ENCODE measurements at regions not wholly inside any gene's neighbourhood (a gene's known extent, or its start where the extent isn't known, plus 50 kb on each side); places are given as distances from the start of the nearest gene placed in this dataset.

- no peak for DNase-seq (ENCODE audit: extremely low read depth in 1 of 11, low read depth in 9 of 11, low spot score in 4 of 11)
Observed at GRCh38 chr2:120423167-120423943, 77.4 kb downstream of the INHBB start.

DNA sequence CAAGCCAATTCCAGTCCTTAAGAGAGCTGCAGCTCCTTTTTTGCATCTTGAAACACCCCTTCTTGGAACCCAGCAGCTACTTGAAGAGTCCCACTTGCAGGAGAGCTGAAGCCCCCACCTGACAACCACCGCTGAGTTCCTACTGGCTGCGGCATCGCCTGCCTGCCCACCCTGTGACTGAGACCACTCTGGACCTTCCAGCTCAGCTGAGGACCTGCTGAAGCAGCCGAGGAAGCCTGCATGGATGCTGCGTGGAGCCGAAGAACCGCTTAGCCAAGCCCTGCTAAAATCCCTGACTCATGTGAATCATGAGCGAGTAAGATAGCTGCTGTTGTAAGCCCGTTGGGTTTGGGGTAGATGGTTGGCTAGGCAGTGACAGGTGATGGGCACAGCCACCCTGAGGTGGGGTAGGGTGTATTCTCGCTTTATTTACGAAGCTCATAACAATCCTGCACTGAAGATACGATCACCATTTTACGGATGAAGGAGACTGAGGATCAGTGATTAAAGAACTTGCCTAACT, 78.4 kb downstream of the INHBB start:
- DNase-seq (ENCODE audit: extremely low read depth in 1 of 11, low read depth in 9 of 11, low spot score in 4 of 11): no peak

- no peak for DNase-seq (ENCODE audit: extremely low read depth in 1 of 11, low read depth in 9 of 11, low spot score in 4 of 11)
Observed at GRCh38 chr2:120425014-120425413, 79.1 kb downstream of the INHBB start.

GRCh38 chr2:120428748-120429147, 82.8 kb downstream of the INHBB start:
- no peak for DNase-seq (ENCODE audit: extremely low read depth in 1 of 11, low read depth in 9 of 11, low spot score in 4 of 11)

DNA sequence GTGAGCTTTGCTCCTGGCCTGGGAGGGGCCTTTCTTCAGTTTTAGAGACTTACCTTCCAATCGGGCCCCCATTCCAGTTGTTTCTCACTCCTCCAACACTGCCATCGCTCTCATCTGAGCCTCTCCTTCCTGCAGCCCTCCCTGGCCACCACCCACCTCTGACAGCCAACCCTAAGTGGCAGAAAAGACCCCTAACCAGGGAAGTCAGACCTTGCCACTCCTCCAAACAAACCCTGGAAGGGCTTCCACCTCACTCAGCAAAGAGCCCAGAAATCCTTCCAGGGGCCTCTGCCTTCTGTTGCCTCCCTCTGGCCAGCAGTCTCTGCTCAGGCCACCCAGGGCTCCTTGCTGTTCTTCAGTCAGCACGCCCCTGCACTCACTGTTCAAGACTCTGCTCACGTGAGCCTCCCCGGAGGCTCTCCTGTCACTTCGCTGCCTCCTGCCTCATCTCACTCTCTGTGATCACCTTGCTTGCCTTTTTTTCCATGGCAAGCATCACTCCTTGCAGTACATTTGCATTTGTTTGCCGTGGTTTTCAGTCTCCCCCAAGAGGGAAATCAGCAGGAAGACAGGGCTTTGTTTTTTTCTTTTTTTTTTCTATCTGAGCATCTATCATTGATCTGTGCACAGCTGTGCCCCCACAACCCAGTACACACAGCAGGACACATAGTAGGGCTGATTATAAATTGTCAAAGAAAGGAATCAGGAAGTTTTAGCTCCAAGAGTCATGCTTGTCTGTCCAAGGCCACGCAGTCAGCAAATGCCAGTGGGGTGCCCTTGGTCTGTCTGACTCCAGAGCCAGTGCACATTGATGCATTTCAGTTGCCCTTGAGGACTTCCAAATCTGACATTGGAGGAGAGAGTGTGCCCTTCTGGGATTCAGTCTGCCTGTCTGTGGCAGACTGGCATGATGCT, 83.9 kb downstream of the INHBB start:
- no peak for DNase-seq (ENCODE audit: extremely low read depth in 1 of 11, low read depth in 9 of 11, low spot score in 4 of 11)

- DNase-seq (ENCODE audit: extremely low read depth in 1 of 11, low read depth in 9 of 11, low spot score in 4 of 11): no peak
Observed at GRCh38 chr2:120430501-120430830, 84.5 kb downstream of the INHBB start.

DNA sequence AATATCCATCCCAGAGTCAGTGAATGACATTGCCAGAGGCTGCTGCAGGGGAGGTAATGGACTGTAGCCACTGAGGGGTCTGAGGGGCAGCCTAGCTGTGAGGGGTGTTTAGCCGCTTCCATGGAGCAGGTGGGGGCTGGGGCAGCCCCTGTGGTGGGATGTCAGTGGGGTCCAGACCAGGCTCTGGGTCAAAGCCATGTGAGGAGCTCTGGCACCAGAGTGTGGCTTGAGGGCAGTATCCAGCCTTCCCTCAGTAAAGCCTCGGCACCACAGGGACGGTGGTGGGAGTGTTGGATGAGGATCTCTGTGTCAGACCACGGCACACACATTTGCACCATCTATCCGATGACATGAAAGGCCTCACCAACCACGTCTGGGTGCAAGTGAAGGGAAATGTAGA, 85.0 kb downstream of the INHBB start:
- DNase-seq (ENCODE audit: extremely low read depth in 1 of 11, low read depth in 9 of 11, low spot score in 4 of 11): no peak

DNA sequence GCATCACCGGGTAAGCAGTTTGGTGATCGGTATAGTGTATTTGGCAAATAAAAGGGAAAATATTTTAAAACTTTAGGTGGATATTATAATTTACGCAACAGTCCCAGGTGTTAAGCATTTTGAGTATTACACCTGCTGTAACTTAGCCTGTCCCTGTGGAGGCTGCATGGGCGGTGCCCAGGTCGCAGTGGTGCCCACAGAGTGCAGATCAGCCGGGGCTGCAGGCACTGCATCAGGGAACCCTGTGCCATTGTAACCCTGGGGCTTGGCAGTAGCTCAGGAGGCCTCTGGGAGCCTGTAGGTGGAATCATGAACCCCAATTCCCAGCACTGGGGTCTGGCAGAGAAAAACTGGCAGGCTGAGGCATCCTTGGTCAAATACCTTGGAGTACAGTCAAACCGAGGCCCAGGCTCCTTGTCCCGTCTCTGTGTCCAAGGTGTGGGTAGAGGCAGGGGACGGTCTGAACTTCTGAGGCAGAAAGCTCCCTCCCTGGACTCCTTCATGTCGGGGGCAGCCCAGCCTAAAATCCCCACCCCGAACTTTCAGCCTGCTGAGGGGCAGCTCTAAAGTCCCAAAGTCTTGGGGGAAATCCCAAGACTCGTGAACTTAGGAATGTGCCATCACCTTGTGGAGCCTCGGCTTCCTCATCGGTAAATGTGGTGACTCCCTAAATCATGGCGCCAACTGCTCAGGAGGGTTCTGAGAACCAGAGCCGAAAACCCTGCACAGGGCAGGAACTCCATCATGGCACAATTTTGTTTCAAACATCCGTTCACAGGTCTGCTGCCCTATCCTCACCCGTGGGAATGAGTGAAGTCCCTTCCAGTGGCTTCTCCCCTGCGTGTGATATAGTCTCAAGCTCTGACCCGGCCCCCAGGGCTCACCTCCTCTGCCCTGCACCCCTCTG, 85.7 kb downstream of the INHBB start:
- no peak for DNase-seq (ENCODE audit: extremely low read depth in 1 of 11, low read depth in 9 of 11, low spot score in 4 of 11)

DNA sequence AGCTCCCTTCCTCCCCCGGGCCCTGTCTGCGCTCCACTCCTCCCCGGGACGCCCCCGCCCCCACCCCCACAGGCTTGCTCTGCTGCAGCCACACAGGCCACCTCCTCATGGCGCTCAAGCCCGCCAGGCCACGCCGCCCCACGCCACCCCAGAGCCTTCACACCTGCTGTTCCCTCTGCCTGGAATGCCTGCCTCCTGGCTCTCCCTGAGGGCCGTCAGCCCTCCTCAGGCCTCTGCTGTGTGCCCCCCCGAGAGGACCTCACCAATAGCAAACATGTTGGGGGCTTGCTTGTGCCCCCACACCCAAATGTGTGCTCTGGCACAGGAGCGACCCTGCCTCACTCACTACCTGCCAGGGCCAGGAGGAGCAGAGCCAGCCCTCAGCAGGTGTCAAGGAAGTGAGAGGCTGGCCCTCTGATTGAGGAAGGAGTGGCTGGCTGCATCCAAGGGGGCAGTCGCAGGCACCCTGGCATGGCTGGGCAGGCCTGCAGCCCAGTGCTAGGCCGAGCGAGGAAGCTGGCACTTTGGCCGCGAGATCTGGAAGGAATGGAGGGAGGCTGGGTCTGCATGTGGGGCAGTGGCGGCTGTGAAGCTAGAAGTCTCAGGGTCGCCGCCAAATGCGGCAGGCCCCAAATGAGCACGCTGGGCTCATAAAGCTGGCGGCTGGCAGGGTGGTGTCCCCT, 86.5 kb downstream of the INHBB start:
- DNase-seq (ENCODE audit: extremely low read depth in 1 of 11, low read depth in 9 of 11, low spot score in 4 of 11): no peak

- DNase-seq (ENCODE audit: extremely low read depth in 1 of 11, low read depth in 9 of 11, low spot score in 4 of 11): no peak
Observed at GRCh38 chr2:120432976-120433815, 87.3 kb downstream of the INHBB start.

DNA sequence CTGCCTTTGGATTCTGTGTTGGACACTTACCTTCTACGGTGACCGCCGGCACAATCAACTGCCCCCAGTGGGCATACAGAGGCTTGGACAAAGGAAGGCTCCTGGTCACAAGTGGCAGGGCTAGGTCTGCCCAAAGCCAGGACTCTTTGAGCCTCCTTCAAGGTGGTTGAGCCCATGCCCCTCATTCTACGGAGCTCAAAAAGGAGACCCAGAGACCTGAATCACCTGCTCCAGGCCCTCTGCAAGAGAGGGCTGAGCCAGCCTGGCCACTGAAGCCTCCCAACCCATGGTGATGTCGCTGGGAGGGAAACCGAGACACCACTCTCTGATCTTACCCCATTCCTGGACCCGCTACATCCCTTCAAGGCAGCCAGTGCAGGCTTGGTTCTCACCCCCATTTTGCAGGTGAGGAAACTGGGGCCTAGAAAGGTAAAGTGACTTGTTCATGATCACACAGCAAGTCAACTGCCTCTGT, 87.9 kb downstream of the INHBB start:
- no peak for DNase-seq (ENCODE audit: extremely low read depth in 1 of 11, low read depth in 9 of 11, low spot score in 4 of 11)

DNA sequence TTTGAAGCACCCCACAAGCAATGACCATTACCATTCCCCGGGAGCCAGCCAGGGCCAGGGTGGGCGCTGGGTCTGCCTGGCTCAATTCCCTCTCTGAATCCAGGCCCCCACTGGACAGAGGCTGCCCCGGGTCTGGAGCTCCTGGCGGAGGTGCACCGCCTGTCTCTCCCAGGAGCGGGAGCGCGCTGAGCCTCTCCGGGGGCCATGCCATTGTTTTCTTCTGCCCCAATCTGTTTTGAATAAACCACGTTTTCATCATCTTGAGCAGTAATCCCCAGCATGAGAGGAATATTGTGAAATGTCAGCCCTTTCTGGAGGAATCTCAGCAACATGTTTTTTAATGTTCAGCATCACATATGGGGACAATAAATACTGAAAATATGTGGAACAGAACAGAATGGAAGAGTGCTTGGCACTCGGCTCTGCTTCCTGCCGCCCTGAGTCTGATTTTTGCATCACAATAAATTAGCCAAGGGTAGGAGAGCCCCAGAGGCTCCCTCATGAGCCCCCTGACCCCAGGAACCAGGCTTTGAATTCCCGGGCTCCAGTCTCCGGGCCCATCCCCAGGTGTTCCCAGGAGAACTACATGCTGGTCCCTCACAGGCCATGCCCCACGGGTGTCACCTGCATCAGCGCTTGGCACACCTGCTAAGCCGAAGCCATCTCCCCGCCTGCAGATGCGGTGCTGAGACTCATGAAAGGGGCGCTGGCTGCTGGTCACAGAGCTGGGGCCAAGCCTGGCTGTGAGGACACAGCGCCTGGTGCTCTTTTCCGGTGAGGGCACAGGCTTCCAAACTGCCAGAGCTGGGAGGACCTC, 88.8 kb downstream of the INHBB start:
- DNase-seq (ENCODE audit: extremely low read depth in 1 of 11, low read depth in 9 of 11, low spot score in 4 of 11): no peak

DNA sequence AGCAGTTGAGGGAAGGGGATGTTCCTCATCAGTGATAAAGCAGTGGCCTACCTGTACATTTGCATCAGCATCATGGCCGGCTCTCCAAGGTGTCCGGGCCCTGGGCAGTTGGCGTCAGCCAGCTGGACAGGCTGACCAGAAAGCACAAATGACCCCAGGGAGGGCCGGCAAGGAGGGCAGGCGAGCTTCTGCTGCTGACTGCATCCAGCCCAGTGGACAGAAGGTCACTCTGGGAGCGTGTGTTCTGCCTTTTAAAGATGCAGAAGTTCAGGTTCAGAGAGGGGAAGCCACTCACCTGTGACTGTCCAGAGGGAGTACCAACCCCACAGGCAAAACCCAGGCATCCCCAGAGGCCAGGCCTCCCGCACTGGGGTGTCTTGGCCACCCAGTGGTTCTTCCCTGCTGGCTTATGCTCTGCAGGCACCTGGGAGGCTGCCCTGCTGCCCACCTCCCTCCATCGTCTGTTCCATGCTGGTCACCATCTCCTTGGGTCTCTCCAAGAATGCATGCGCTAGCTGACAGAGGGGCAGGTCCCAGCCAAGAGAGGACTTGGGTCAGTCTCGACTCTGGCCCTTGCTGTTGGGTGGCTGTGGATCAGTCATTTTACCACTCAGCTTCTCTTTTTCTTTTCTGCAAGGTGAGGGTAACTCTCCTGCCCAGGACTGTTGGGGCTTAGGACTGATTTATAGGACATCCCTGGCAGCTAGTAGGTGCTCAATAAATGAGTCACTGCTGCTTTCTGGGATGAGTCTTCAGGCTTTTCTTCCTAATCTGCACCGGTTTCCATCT, 89.9 kb downstream of the INHBB start:
- no peak for DNase-seq (ENCODE audit: extremely low read depth in 1 of 11, low read depth in 9 of 11, low spot score in 4 of 11)

DNA sequence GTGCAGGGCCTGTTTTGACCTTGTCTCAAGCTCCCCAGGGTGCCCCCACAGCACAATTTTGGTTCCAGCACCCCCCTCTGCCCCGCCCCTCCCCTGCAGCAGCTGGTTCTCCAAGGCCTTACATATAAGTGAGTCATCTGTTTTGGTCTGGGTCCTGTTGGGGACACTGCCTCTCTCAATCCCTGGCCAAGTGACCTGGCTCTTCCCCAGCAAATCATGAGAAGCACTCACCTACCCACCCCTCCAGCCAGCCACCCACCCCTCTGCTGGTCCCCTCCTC, 90.5 kb downstream of the INHBB start:
- no peak for DNase-seq (ENCODE audit: extremely low read depth in 1 of 11, low read depth in 9 of 11, low spot score in 4 of 11)

GRCh38 chr2:120436885-120437603, 91.1 kb downstream of the INHBB start:
- no peak for DNase-seq (ENCODE audit: extremely low read depth in 1 of 11, low read depth in 9 of 11, low spot score in 4 of 11)

- no peak for DNase-seq (ENCODE audit: extremely low read depth in 1 of 11, low read depth in 9 of 11, low spot score in 4 of 11)
Observed at GRCh38 chr2:120437604-120438000, 91.7 kb downstream of the INHBB start.
